Right cardiac atrium (tissue), 5 donors: ENCODE measurements at regions not wholly inside any gene's neighbourhood (a gene's known extent, or its start where the extent isn't known, plus 50 kb on each side); places are given as distances from the start of the nearest gene placed in this dataset.
A peak's percentile ranks its signal among the peaks of the same experiment; 100 is the strongest.
"Not testable (repeated sequence)": the region's sequence is repeated elsewhere in the genome, so short reads cannot be mapped to it uniquely, and the experiment has no call there.

Source experiments
- ATAC-seq, 2 donors: fragments of 200-7000 bp; cut with Tn5 transposase; one replicate each; pipeline versions ENCODE4 v1.8.0 to v1.9.1; 2020; ENCODE audit warnings: moderate library complexity in 2 of 2, mild to moderate bottlenecking in 1 of 2
- DNase-seq, 3 donors: peaks; one replicate each; pipeline ENCODE4 v3.0.0-alpha.2; 2020
- H3K27ac ChIP-seq: one replicate; pipeline ENCODE4 v1.5.1; 2013; ENCODE audit warnings: mild to moderate bottlenecking, low read length, control low read depth, moderate library complexity
- H3K27me3 ChIP-seq: one replicate; pipeline ENCODE4 v1.6.1; 2013; ENCODE audit not compliant: control insufficient read depth, insufficient read depth
- H3K4me1 ChIP-seq: one replicate; pipeline ENCODE4 v1.6.1; 2013; ENCODE audit warnings: low read length; ENCODE audit not compliant: control insufficient read depth, insufficient read depth
- H3K4me3 ChIP-seq: one replicate; pipeline ENCODE4 v1.5.1; 2013; ENCODE audit warnings: low read length, control low read depth
- H3K9me3 ChIP-seq: one replicate; pipeline ENCODE4 v1.6.1; 2013; ENCODE audit warnings: low read length; ENCODE audit not compliant: control insufficient read depth
- WGBS: extraction: QIAGEN DNeasy Blood & Tissue Kit; methylation state at CpG from one replicate; pipeline ENCODE4 v1.1.7; 2013; 5-methylcytosine and 5-hydroxymethylcytosine counted together
- intact Hi-C, 4 donors: fragments of 100-400 bp; cut with DNase I; formaldehyde crosslinking; loops; one replicate each; pipeline versions ENCODE4 v1.11.0 to v1.14.0; 2022 to 2023
- donor health status: healthy with polysubstance abuse.
- donor health status: DM: no; HTN: yes; CAD: no.
- donor health status: DM: no; HTN: no; CAD: no.
- donor health status: DM: no; HTN: yes; CAD: no; lungs with severe emphysema.
- donor health status: DM: yes; HTN: yes; CAD: no.

DNA sequence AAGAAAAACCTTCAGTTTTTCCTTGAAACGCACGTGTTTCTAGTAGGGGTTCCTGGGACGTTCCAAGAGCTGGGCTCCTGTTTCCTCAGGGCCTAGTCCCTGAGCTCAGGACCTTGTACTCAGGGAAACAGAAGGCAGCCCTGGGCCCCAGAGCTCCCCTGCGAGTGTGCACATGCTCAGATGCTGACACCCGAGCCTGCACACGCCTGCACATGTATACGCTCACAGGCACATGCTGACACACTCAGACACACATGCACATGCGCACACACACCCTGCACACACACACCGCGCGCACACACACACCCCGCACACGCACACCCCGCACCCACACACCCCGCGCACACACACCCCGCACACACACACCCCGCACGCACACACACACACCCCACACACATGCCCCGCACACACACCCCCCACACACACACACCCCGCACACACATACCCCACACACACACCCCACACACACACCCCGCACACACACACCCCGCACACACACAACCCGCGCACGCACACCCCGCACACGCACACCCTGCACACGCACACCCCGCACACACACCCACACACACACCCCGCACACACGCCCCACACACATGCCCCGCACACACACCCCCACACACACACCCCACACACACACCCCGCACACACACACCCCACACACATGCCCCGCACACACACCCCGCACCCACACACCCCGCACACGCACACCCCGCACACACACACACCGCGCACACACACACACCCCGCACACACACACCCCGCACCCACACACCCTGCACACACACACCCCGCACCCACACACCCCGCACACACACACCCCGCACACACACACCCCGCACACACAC is 52.2 kb downstream of the CALML3 start:
- H3K4me3 ChIP-seq: no peak overlapping the region
- H3K9me3 ChIP-seq: no peaks in the 10 kb centered on the region
- ATAC-seq (no peak), DNase-seq (peak in 2 of 3 donors; percentile 19 to 57)
- H3K27me3 ChIP-seq: no peaks in the 10 kb centered on the region
- intact Hi-C loops: no loop called here
- H3K27ac ChIP-seq: no peak overlapping the region
- WGBS: 85% methylated on average over 47 of the region's 47 CpGs
- no peaks in the 10 kb centered on the region for H3K4me1 ChIP-seq

DNA sequence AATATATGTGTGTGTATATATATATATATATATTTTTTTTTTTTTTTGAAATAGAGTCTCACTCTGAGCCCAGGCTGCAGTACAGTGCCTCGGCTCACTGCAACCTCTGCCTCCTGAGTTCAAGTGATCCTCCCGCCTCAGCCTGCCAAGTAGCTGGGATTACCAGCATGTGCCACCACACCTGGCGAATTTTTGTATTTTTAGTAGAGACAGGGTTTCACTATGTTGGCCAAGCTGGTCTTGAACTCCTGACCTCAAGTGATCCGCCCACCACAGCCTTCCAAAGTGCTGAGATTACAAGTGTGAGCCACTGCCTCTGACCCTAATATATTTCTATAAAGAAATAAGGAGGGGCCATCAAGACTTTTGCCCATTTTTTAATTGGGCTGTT is 55.3 kb downstream of the CALML3 start:
- 94% methylated on average over 4 of the region's 4 CpGs for WGBS
- H3K27me3 ChIP-seq, H3K4me3 ChIP-seq, H3K4me1 ChIP-seq, DNase-seq, ATAC-seq, H3K9me3 ChIP-seq, intact Hi-C loops, H3K27ac ChIP-seq: not testable (repeated sequence)

DNA sequence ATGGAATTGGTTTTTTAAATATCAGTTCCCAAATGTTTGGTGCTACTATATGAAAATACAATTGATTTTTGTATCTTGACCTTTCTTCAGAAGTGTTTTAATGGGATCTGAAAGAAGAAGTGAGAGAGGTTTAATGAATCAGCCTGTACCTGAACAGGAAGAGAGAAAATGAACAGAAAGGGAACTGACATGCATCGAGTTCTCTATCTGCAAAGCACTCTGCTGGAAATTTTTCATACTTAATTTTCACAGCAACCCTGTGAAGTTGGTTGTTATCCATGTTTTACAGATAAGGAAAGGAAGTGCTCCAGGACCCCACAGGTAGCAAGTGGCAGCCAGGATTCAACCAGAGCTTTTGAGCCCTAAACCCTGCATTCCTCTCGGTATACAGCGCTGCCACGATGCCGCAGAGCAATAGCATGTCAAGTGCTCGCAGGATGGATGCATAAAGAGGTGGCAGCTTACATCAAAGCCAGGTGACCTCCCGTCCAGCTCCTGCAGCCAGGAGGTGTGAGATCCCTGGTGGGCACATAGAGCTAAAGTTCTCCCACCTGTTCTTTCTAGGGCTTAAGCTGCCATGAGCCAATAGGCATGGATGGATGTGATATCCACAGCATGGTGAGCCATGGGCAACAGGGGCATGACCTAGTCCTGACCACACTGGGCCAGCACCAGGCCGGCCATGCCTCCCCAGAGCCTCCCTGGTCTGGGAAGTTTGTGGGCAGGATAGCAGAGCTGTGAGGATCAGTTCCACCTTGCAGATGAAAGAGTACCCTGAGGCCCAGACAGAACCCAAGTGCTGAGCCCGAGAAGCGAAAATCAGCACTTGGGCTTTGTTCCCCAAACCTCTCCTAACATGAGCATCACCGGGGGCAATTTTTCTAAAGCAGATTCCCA is 57.2 kb downstream of the CALML3 start:
- 87% methylated on average over 11 of the region's 11 CpGs for WGBS
- Histone ChIP-seq H3K27me3 (no peaks in the 10 kb centered on the region), H3K9me3 (no peaks in the 10 kb centered on the region), H3K4me1 (no peaks in the 10 kb centered on the region), H3K27ac (no peak overlapping the region), H3K4me3 (no peak overlapping the region)
- intact Hi-C loops: no loop called here
- no peak for ATAC-seq
- no peak for DNase-seq

DNA sequence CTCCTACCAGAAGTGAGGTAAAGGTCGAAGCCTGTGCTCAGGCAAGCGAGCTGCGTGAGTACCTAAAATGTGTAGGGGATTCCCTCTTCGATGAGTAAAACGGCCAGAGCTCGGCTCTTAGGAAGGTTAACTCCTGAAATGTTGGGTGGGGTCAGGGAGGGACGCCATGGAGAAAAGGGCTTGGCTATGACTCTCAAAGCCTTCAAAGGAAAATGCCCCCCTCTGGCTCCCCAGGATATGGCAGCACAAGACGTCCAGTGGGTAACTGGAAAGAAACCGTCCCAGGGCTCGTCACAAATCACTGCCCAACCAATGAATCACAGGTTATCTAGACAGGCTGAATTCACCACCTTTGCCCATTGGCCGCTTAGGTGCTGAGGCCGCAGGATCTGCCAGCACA is 58.0 kb downstream of the CALML3 start:
- 77% methylated on average over 12 of the region's 12 CpGs for WGBS
- ATAC-seq (no peak), DNase-seq (no peak)
- no peaks in the 10 kb centered on the region for H3K9me3 ChIP-seq
- intact Hi-C loops: no loop called here
- H3K27ac ChIP-seq: no peak overlapping the region
- no peaks in the 10 kb centered on the region for H3K27me3 ChIP-seq
- H3K4me3 ChIP-seq: no peak overlapping the region
- no peaks in the 10 kb centered on the region for H3K4me1 ChIP-seq

DNA sequence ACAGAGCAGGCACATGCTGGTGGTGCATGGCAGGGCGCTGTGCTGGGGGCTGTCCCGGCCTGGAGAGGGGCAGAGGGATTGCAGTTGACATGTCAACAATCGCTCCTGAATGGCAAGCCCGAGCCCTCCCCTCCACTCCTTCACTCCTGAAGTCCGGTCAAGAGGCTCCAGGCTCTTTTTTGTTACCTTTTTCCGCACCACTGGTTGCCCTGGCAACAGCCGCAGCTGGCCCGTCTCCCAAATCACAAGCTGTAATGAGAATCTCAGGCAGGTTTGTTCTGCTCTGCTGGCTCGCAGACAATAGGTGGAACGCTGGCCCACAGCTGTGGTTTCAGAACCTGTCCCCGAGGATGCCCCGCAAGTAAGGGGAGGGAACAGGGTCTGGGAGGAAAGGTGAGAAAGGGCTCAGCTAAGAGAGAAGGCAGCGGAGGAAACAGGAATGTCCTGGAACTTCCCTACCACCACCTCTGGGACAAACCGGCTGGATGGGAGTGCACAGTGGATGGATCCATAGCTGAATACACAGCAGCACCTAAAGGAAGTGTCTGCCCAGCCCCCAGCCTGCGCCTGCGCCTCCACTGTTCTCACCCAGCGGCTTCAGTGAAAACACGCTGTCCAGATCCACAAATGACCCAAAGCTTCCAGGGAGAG is 58.9 kb downstream of the CALML3 start:
- DNase-seq: peak in 2 of 3 donors; percentile 59 to 74
- Histone ChIP-seq H3K27ac (no peak overlapping the region), H3K9me3 (no peaks in the 10 kb centered on the region), H3K4me3 (no peak overlapping the region), H3K4me1 (no peaks in the 10 kb centered on the region), H3K27me3 (no peaks in the 10 kb centered on the region)
- intact Hi-C loops: no loop called here
- WGBS: 37% methylated on average over 18 of the region's 18 CpGs
- ATAC-seq: no peak

DNA sequence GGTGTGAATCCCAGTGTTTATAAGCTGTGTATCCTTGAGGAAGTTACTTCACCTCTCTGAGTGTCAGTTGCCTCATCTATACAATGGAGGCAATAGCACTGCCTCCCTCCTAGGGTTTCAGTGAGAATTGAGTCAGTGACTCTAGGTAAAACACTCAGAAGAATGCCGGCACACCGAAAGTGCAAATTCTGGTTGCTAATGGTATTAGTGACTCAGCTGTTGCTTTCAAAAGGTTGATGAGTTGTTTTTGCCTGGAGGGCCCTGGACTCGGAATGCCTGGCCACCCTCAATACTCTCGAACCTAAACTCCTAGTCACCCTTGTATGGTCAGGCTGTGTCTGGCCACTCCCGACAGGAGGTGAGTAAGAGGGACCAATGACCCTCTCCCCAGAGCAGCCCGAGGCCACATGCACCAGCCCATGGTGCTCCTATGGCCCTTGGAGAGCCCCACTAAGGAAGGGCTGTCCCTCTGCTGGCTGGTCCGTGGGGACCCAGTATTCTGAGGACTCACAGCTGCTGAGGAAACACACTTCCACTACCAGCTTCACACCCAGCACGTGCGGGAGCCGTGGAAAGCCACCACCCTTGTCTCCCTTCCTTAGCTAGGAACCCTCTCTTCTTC is 60.2 kb downstream of the CALML3 start:
- 71% methylated on average over 10 of the region's 10 CpGs for WGBS

DNA sequence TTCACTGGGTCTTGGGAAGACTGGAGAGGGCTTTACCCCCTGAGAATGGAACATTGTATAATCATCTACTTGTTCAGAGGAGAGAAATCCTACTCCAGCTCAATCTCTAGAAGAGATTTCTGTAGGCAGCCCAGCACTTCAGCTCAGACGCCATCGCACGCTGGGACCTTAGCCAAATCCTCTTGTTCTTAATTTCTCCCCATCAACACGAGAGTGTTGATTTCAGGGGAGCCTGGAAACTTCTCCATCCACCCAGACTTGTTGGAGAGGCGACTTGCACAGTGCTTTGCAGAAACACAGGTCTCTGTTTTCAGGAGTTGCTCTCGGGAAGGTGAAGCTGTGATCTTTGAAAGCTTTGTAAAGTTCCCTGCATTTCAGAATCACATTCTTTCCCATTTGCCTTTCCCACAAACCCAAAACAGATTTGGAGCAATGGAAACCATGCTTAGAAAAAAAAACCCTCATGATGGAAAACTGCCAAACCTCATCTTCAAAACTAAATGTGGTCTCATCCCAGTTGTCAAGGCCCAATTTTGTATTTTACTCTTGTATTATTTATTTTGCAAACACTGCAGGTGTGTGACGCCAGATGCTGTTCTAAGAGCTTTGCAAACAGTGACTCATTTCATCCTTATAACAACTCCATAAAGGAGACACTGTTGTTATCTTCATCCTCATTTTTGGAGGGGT is 60.9 kb downstream of the CALML3 start:
- intact Hi-C loops: no loop called here
- 49% methylated on average over 7 of the region's 7 CpGs for WGBS
- ATAC-seq (no peak), DNase-seq (peak in 1 of 3 donors; percentile 47)
- H3K4me1 ChIP-seq: no peaks in the 10 kb centered on the region
- no peaks in the 10 kb centered on the region for H3K27me3 ChIP-seq
- H3K9me3 ChIP-seq: no peaks in the 10 kb centered on the region
- H3K4me3 ChIP-seq: no peak overlapping the region
- H3K27ac ChIP-seq: no peak overlapping the region

More for the DNA sequence above, 60.2 kb downstream of the CALML3 start:
- Histone ChIP-seq H3K4me1 (no peaks in the 10 kb centered on the region), H3K27me3 (no peaks in the 10 kb centered on the region), H3K4me3 (no peak overlapping the region), H3K9me3 (no peaks in the 10 kb centered on the region), H3K27ac (no peak overlapping the region)
- DNase-seq (no peak), ATAC-seq (no peak)
- intact Hi-C loops: no loop called here

DNA sequence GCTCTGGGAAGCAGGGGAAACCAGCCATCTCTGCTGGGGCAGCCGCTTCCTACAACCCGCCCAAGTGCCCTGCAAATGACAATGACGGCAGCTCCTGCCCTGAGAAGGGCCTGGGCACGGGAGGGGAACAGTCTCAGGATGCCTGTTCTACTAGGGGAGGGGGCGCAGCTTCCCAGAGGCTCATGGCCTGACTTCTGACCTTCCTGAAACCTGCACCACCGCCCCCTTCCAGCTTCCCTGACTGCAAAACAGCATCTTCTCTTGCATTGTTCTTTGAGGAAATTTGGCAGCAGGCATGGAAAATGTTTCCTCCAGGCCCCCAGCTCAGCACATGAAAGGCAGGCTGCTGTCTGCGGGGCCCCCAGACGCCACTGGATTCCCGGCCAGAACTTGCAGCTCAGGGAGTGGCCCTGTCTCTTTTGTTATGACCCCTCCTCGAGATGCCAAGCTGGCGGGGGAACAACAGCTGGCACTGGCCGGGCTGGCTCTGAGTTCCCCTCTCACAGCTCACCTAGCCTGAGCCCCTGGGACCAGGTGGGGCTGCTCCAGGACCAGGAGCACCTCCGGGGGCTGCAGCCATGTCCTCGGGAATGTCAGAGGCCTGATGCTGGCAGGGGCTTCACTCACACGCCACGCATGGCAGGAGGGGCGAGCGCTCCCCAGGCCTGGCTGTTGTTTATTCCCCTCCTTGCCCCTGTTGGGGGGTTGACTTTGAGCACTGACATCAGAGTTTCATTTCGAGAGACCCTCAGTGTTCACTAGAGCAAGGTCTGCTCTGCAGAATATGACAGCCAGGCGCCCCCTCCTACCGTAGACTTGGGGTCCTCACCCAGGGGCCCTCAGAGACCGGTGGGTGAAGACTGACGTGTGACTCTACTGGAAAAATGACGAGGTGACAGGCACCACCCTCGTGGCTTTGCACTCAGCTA is 62.7 kb downstream of the CALML3 start:
- intact Hi-C loops: no loop called here
- peak; percentile 58 to 74 for ATAC-seq
- Histone ChIP-seq H3K4me3 (no peak overlapping the region), H3K27ac (peak overlapping the region; percentile 14), H3K9me3 (no peaks in the 10 kb centered on the region), H3K27me3 (no peaks in the 10 kb centered on the region), H3K4me1 (no peaks in the 10 kb centered on the region)
- DNase-seq: peak; percentile 45 to 77 (median 71)
- WGBS: 64% methylated on average over 25 of the region's 25 CpGs

DNA sequence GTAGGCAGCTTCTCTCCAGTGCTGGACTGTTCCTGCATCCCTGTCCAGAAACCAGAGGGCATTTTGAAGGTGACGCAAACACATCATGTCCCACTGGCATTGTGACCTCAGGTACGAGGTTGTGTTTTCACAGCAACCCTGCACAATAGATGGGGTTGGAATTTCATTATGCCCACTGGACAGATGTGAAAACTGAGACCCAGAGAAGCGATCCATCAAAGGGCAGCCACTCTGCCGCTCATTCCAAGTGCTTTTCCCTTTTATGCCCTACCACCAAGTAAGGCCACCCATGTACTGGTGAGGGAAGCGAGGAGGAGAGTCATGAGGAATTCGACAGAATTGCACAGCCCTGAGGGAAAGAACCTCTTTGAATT is 63.3 kb downstream of the CALML3 start:
- no peaks in the 10 kb centered on the region for H3K9me3 ChIP-seq
- WGBS: 90% methylated on average over 6 of the region's 6 CpGs

More for the DNA sequence above, 63.3 kb downstream of the CALML3 start:
- intact Hi-C loops: no loop called here
- H3K4me1 ChIP-seq: no peaks in the 10 kb centered on the region
- ATAC-seq: no peak
- no peak overlapping the region for H3K4me3 ChIP-seq
- H3K27me3 ChIP-seq: no peaks in the 10 kb centered on the region
- no peak for DNase-seq
- no peak overlapping the region for H3K27ac ChIP-seq
